ENCODE measurements at regions not wholly inside any gene's neighbourhood (a gene's known extent, or its start where the extent isn't known, plus 50 kb on each side); places are given as distances from the start of the nearest gene placed in this dataset.

GRCh38 chr10:78771260-78771659 is 297.5 kb upstream of the ZMIZ1 start:
- no peaks in the 10 kb centered on the region for H3K4me1 ChIP-seq (ENCODE audit: insufficient read depth, low read length, severe bottlenecking)
- no peaks in the 10 kb centered on the region for H3K79me2 ChIP-seq (ENCODE audit: insufficient read depth, low read length)
- no peak overlapping the region for H3K4me2 ChIP-seq (ENCODE audit: low read length)
- H2AFZ ChIP-seq (ENCODE audit: low read length) = no peak overlapping the region
- TF ChIP-seq CTCF (IDR thresholded peaks at IDR 0.05; ENCODE audit: low read length) = no peak
- no peak for TF ChIP-seq EZH2 (IDR thresholded peaks at IDR 0.05; ENCODE audit: borderline replicate concordance, low read length)
- no peaks in the 10 kb centered on the region for H3K27me3 ChIP-seq (ENCODE audit: insufficient read depth, low read length)
- H3K4me3 ChIP-seq (ENCODE audit: low read depth, low read length, poor library complexity, severe bottlenecking) = no peak overlapping the region
- H3K36me3 ChIP-seq (ENCODE audit: insufficient read depth, low read length) = no peaks in the 10 kb centered on the region
- no peak overlapping the region for H3K27ac ChIP-seq (ENCODE audit: low read depth, low read length, poor library complexity, severe bottlenecking)
- H3K9me3 ChIP-seq (ENCODE audit: low read length) = no peaks in the 10 kb centered on the region
- H3K9ac ChIP-seq (ENCODE audit: low read length) = no peak overlapping the region
- H4K20me1 ChIP-seq (ENCODE audit: insufficient read depth, low read length) = no peaks in the 10 kb centered on the region
- H3K9me2 ChIP-seq (ENCODE audit: low read depth, low read length) = no peaks in the 10 kb centered on the region
- no peaks in the 10 kb centered on the region for H3F3A ChIP-seq (ENCODE audit: insufficient read depth, low read length)

GRCh38 chr10:78771808-78772455 is 296.8 kb upstream of the ZMIZ1 start:
- Histone ChIP-seq H4K20me1 (ENCODE audit: insufficient read depth, low read length) (no peaks in the 10 kb centered on the region), H3K4me1 (ENCODE audit: insufficient read depth, low read length, severe bottlenecking) (no peaks in the 10 kb centered on the region), H3K4me3 (ENCODE audit: low read depth, low read length, poor library complexity, severe bottlenecking) (no peak overlapping the region), H3K79me2 (ENCODE audit: insufficient read depth, low read length) (no peaks in the 10 kb centered on the region), H3K4me2 (ENCODE audit: low read length) (no peak overlapping the region), H3K9ac (ENCODE audit: low read length) (no peak overlapping the region), H2AFZ (ENCODE audit: low read length) (no peak overlapping the region), H3K36me3 (ENCODE audit: insufficient read depth, low read length) (no peaks in the 10 kb centered on the region), H3F3A (ENCODE audit: insufficient read depth, low read length) (no peaks in the 10 kb centered on the region), H3K9me3 (ENCODE audit: low read length) (no peaks in the 10 kb centered on the region), H3K9me2 (ENCODE audit: low read depth, low read length) (no peaks in the 10 kb centered on the region), H3K27ac (ENCODE audit: low read depth, low read length, poor library complexity, severe bottlenecking) (no peak overlapping the region), H3K27me3 (ENCODE audit: insufficient read depth, low read length) (no peaks in the 10 kb centered on the region)
- TF ChIP-seq EZH2 (IDR thresholded peaks at IDR 0.05; ENCODE audit: borderline replicate concordance, low read length) = no peak
- no peak for TF ChIP-seq CTCF (IDR thresholded peaks at IDR 0.05; ENCODE audit: low read length)

- no peaks in the 10 kb centered on the region for H3F3A ChIP-seq (ENCODE audit: insufficient read depth, low read length)
- no peaks in the 10 kb centered on the region for H3K27me3 ChIP-seq (ENCODE audit: insufficient read depth, low read length)
- H3K9me3 ChIP-seq (ENCODE audit: low read length) = no peaks in the 10 kb centered on the region
- H4K20me1 ChIP-seq (ENCODE audit: insufficient read depth, low read length) = no peaks in the 10 kb centered on the region
- H3K36me3 ChIP-seq (ENCODE audit: insufficient read depth, low read length) = no peaks in the 10 kb centered on the region
- no peaks in the 10 kb centered on the region for H3K79me2 ChIP-seq (ENCODE audit: insufficient read depth, low read length)
- H2AFZ ChIP-seq (ENCODE audit: low read length) = no peak overlapping the region
- H3K4me1 ChIP-seq (ENCODE audit: insufficient read depth, low read length, severe bottlenecking) = no peaks in the 10 kb centered on the region
- H3K4me3 ChIP-seq (ENCODE audit: low read depth, low read length, poor library complexity, severe bottlenecking) = no peak overlapping the region
- no peak overlapping the region for H3K4me2 ChIP-seq (ENCODE audit: low read length)
- H3K9ac ChIP-seq (ENCODE audit: low read length) = no peak overlapping the region
- H3K9me2 ChIP-seq (ENCODE audit: low read depth, low read length) = no peaks in the 10 kb centered on the region
- TF ChIP-seq CTCF (IDR thresholded peaks at IDR 0.05; ENCODE audit: low read length) (no peak), EZH2 (IDR thresholded peaks at IDR 0.05; ENCODE audit: borderline replicate concordance, low read length) (no peak)
- no peak overlapping the region for H3K27ac ChIP-seq (ENCODE audit: low read depth, low read length, poor library complexity, severe bottlenecking)
These were observed 296.3 kb upstream of the ZMIZ1 start for GRCh38 chr10:78772486-78772885.
